ENCODE measurements at regions not wholly inside any gene's neighbourhood (a gene's known extent, or its start where the extent isn't known, plus 50 kb on each side); places are given as distances from the start of the nearest gene placed in this dataset.

DNA sequence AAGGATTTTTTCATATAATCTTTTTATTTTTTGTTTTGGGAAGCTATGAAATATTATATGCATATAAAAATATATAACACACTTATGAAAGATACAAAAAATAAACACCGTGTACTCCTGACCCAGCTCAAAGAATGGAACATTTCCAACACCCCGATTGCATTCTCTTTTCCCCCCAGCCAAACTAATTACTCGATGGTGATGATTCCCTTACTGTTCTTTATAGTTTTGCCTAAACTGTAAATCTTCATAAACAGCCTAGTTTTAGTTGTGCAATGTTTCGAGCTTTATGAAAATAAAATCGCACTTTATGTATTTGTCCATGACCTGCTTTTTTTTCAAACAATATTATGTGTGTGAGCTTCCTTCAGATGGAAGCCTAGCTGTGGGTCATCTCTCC is 352.0 kb upstream of the KAZN start:
- TF ChIP-seq CTCF (IDR thresholded peaks at IDR 0.05; ENCODE audit: partially characterized antibody, unreplicated experiment): no peak
- Mint-ChIP-seq H3K4me3 (ENCODE audit: unreplicated experiment) (no peak overlapping the region), H3K36me3 (ENCODE audit: unreplicated experiment) (no peaks in the 10 kb centered on the region), H3K27ac (ENCODE audit: unreplicated experiment) (no peak overlapping the region), H3K9me3 (ENCODE audit: unreplicated experiment) (no peaks in the 10 kb centered on the region), H3K27me3 (ENCODE audit: unreplicated experiment) (no peaks in the 10 kb centered on the region), H3K4me1 (ENCODE audit: low read depth, unreplicated experiment) (peaks cover 27% of the 10 kb centered on the region)
- DNase-seq: no peak

- TF ChIP-seq CTCF (IDR thresholded peaks at IDR 0.05; ENCODE audit: partially characterized antibody, unreplicated experiment): no peak
- Mint-ChIP-seq H3K4me3 (ENCODE audit: unreplicated experiment) (no peak overlapping the region), H3K4me1 (ENCODE audit: low read depth, unreplicated experiment) (peaks cover 26% of the 10 kb centered on the region), H3K36me3 (ENCODE audit: unreplicated experiment) (no peaks in the 10 kb centered on the region), H3K27ac (ENCODE audit: unreplicated experiment) (no peak overlapping the region), H3K27me3 (ENCODE audit: unreplicated experiment) (no peaks in the 10 kb centered on the region), H3K9me3 (ENCODE audit: unreplicated experiment) (peaks cover 2% of the 10 kb centered on the region)
- DNase-seq: no peak
These were observed 350.8 kb upstream of the KAZN start for GRCh38 chr1:14247666-14248065.

DNA sequence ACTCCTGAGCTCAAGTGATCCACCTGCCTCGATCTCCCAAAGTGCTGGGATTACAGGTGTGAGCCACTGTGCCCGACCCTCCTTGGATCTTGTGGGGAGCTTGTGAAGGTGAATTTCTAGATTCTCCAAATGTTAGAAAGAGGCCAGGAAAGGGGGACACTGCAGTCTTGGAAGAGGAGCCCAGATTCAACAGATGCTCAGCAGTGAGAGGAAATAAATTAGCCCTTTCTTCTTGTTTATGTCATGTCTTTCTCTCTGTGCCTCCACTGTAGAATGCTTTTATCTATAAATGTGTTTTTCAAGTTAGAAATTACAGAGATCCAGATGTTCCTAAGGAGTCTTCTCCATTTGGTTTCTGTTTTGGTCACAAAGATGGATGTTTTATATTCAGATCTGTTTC is 346.6 kb upstream of the KAZN start:
- Mint-ChIP-seq H3K9me3 (ENCODE audit: unreplicated experiment) (peaks cover 2% of the 10 kb centered on the region), H3K4me3 (ENCODE audit: unreplicated experiment) (no peak overlapping the region), H3K27ac (ENCODE audit: unreplicated experiment) (no peak overlapping the region), H3K27me3 (ENCODE audit: unreplicated experiment) (no peaks in the 10 kb centered on the region), H3K36me3 (ENCODE audit: unreplicated experiment) (no peaks in the 10 kb centered on the region), H3K4me1 (ENCODE audit: low read depth, unreplicated experiment) (peaks cover 20% of the 10 kb centered on the region)
- TF ChIP-seq CTCF (IDR thresholded peaks at IDR 0.05; ENCODE audit: partially characterized antibody, unreplicated experiment): no peak
- no peak for DNase-seq

DNA sequence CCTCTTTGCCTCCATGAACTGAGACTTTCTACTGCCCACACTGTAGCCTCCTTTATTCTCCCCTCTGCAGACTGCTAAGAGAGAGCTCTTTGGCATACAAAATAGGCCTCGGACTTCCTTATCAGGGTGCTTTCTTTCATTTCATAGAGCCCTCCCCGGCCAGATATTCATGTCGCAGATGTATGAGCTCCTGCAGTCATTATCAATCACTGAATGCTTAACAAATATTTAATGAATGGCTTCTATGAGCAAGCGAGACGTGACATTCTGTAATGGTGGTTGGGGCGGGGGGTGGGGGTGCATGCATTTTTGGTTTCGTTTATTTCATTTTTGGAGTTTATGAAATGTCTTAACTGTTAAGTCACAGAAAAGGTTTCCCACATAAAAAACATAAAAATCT is 344.8 kb upstream of the KAZN start:
- Mint-ChIP-seq H3K4me1 (ENCODE audit: low read depth, unreplicated experiment) (peaks cover 9% of the 10 kb centered on the region), H3K4me3 (ENCODE audit: unreplicated experiment) (no peak overlapping the region), H3K36me3 (ENCODE audit: unreplicated experiment) (no peaks in the 10 kb centered on the region), H3K27ac (ENCODE audit: unreplicated experiment) (no peak overlapping the region), H3K9me3 (ENCODE audit: unreplicated experiment) (peaks cover 2% of the 10 kb centered on the region), H3K27me3 (ENCODE audit: unreplicated experiment) (no peaks in the 10 kb centered on the region)
- no peak for DNase-seq
- no peak for TF ChIP-seq CTCF (IDR thresholded peaks at IDR 0.05; ENCODE audit: partially characterized antibody, unreplicated experiment)

GRCh38 chr1:14254251-14254650 is 344.2 kb upstream of the KAZN start:
- no peak overlapping the region for H3K27ac Mint-ChIP-seq (ENCODE audit: unreplicated experiment)
- TF ChIP-seq CTCF (IDR thresholded peaks at IDR 0.05; ENCODE audit: partially characterized antibody, unreplicated experiment): no peak
- H3K27me3 Mint-ChIP-seq (ENCODE audit: unreplicated experiment): no peaks in the 10 kb centered on the region
- H3K36me3 Mint-ChIP-seq (ENCODE audit: unreplicated experiment): no peaks in the 10 kb centered on the region
- H3K4me3 Mint-ChIP-seq (ENCODE audit: unreplicated experiment): no peak overlapping the region
- peaks cover 4% of the 10 kb centered on the region for H3K4me1 Mint-ChIP-seq (ENCODE audit: low read depth, unreplicated experiment)
- DNase-seq: no peak
- H3K9me3 Mint-ChIP-seq (ENCODE audit: unreplicated experiment): peaks cover 2% of the 10 kb centered on the region

Data from glutamatergic neuron (in vitro differentiated cells).